Endodermal cell (in vitro differentiated cells): ENCODE measurements at regions not wholly inside any gene's neighbourhood (a gene's known extent, or its start where the extent isn't known, plus 50 kb on each side); places are given as distances from the start of the nearest gene placed in this dataset.
"Not testable (repeated sequence)": the region's sequence is repeated elsewhere in the genome, so short reads cannot be mapped to it uniquely, and the experiment has no call there.

Experiments used
- DNase-seq: peaks from one replicate; pipeline ENCODE4 v3.0.0-alpha.2; 2017
- H3K27ac ChIP-seq: 2 replicates; pipeline ENCODE4 v1.5.1; 2013; ENCODE audit warnings: mild to moderate bottlenecking, low read depth, low read length, moderate library complexity
- H3K27me3 ChIP-seq: 2 replicates; pipeline ENCODE4 v1.6.1; 2013; ENCODE audit warnings: mild to moderate bottlenecking, low read length, moderate library complexity; ENCODE audit not compliant: insufficient read depth, control insufficient read depth, poor library complexity, severe bottlenecking
- H3K36me3 ChIP-seq: 2 replicates; pipeline ENCODE4 v1.7.0; 2013; ENCODE audit warnings: mild to moderate bottlenecking, low read length, moderate library complexity; ENCODE audit not compliant: control insufficient read depth, insufficient read depth
- H3K4me1 ChIP-seq: one replicate; pipeline ENCODE4 v1.7.0; 2013; ENCODE audit warnings: low read length; ENCODE audit not compliant: control insufficient read depth, insufficient read depth
- H3K4me3 ChIP-seq: 2 replicates; pipeline ENCODE4 v1.5.1; 2013; ENCODE audit warnings: mild to moderate bottlenecking, low read length, moderate library complexity
- H3K9ac ChIP-seq: 2 replicates; pipeline ENCODE4 v1.6.1; 2013; ENCODE audit warnings: mild to moderate bottlenecking, low read length, moderate library complexity; ENCODE audit not compliant: poor library complexity, severe bottlenecking; ENCODE audit errors: extremely low read depth
- H3K9me3 ChIP-seq: 2 replicates; pipeline ENCODE4 v1.6.1; 2013; ENCODE audit warnings: mild to moderate bottlenecking, low read length, moderate library complexity; ENCODE audit not compliant: control insufficient read depth
- H3K27ac Mint-ChIP-seq: 2 replicates; pipeline ENCODE4 v1.8.0; 2020; ENCODE audit warnings: mixed read lengths
- H3K27me3 Mint-ChIP-seq: 2 replicates; pipeline ENCODE4 v1.8.0; 2021; ENCODE audit warnings: mild to moderate bottlenecking, mixed read lengths; ENCODE audit not compliant: insufficient read depth
- H3K36me3 Mint-ChIP-seq: 2 replicates; pipeline ENCODE4 v1.8.0; 2020; ENCODE audit warnings: low read depth, mixed read lengths
- H3K4me1 Mint-ChIP-seq: 2 replicates; pipeline ENCODE4 v1.8.0; 2020; ENCODE audit warnings: mixed read lengths
- H3K4me3 Mint-ChIP-seq: 2 replicates; pipeline ENCODE4 v1.8.0; 2020; ENCODE audit warnings: mild to moderate bottlenecking, moderate library complexity, mixed read lengths
- H3K9me3 Mint-ChIP-seq: 2 replicates; pipeline ENCODE4 v1.8.0; 2020; ENCODE audit warnings: mild to moderate bottlenecking, mixed read lengths
- CTCF ChIP-seq: fragments of 200-600 bp; sonication (generic); conservative IDR thresholded peaks from 2 replicates; pipeline ENCODE4 v1.5.0; 2021; ENCODE audit warnings: antibody characterized with exemption, mild to moderate bottlenecking
- WGBS, 2 experiments: methylation state at CpG; one replicate each; pipeline versions ENCODE4 v1.1.5 to v1.1.7; 2013; ENCODE audit warnings: missing lambda C conversion rate in 2 of 2, mixed read lengths in 1 of 2; ENCODE audit not compliant: insufficient coverage in 1 of 2, insufficient read length in 1 of 2; 5-methylcytosine and 5-hydroxymethylcytosine counted together

- H3K27me3 Mint-ChIP-seq, result no peaks in the 10 kb centered on the region
- peaks cover 4% of the 10 kb centered on the region for H3K9me3 Mint-ChIP-seq
- no peak for DNase-seq
- Histone ChIP-seq H3K9me3 (no peaks in the 10 kb centered on the region), H3K4me3 (no peak overlapping the region), H3K4me1 (no peaks in the 10 kb centered on the region), H3K9ac (no peak overlapping the region), H3K27ac (no peak overlapping the region), H3K36me3 (no peaks in the 10 kb centered on the region), H3K27me3 (no peaks in the 10 kb centered on the region)
- H3K27ac Mint-ChIP-seq, result no peak overlapping the region
- no peak for TF ChIP-seq CTCF
- 90 to 100% methylated on average over 1 of the region's 1 CpG for WGBS, 2 experiments
- H3K4me3 Mint-ChIP-seq, result no peak overlapping the region
- H3K36me3 Mint-ChIP-seq, result no peaks in the 10 kb centered on the region
- peaks cover 18% of the 10 kb centered on the region for H3K4me1 Mint-ChIP-seq
Observed at GRCh38 chr18:22827741-22828140, 105.4 kb upstream of the RBBP8 start.

- no peaks in the 10 kb centered on the region for H3K27me3 ChIP-seq
- Mint-ChIP-seq H3K27me3 (no peaks in the 10 kb centered on the region), H3K27ac (no peak overlapping the region), H3K4me1 (peaks cover 18% of the 10 kb centered on the region), H3K9me3 (peaks cover 4% of the 10 kb centered on the region), H3K4me3 (no peak overlapping the region), H3K36me3 (no peaks in the 10 kb centered on the region)
- no peak overlapping the region for H3K9ac ChIP-seq
- no peak overlapping the region for H3K4me3 ChIP-seq
- H3K27ac ChIP-seq, result no peak overlapping the region
- no peak for TF ChIP-seq CTCF
- WGBS, 2 experiments, result no CpG with 5 or more reads among the region's 1 CpG
- H3K9me3 ChIP-seq, result no peaks in the 10 kb centered on the region
- no peaks in the 10 kb centered on the region for H3K36me3 ChIP-seq
- H3K4me1 ChIP-seq, result no peaks in the 10 kb centered on the region
- no peak for DNase-seq
Observed at GRCh38 chr18:22828171-22828570, 105.0 kb upstream of the RBBP8 start.

- H3K9ac ChIP-seq, H3K4me1 ChIP-seq, H3K9me3 ChIP-seq, H3K27ac Mint-ChIP-seq, H3K4me3 ChIP-seq, H3K4me3 Mint-ChIP-seq, H3K27me3 ChIP-seq, H3K27ac ChIP-seq, H3K27me3 Mint-ChIP-seq, H3K36me3 ChIP-seq, DNase-seq, H3K36me3 Mint-ChIP-seq, H3K9me3 Mint-ChIP-seq: not testable (repeated sequence)
- peaks cover 18% of the 10 kb centered on the region for H3K4me1 Mint-ChIP-seq
- 96% methylated on average over 3 of the region's 6 CpGs; no CpG with 5 or more reads in 1 of the 2 experiments for WGBS, 2 experiments
Observed at GRCh38 chr18:22828583-22828982, 104.5 kb upstream of the RBBP8 start.

GRCh38 chr18:22829781-22830180 is 103.3 kb upstream of the RBBP8 start:
- no peaks in the 10 kb centered on the region for H3K36me3 Mint-ChIP-seq
- Histone ChIP-seq H3K4me3 (no peak overlapping the region), H3K9me3 (no peaks in the 10 kb centered on the region), H3K4me1 (no peaks in the 10 kb centered on the region), H3K36me3 (no peaks in the 10 kb centered on the region), H3K9ac (no peak overlapping the region), H3K27me3 (no peaks in the 10 kb centered on the region), H3K27ac (no peak overlapping the region)
- no peak overlapping the region for H3K4me3 Mint-ChIP-seq
- DNase-seq, result peak; percentile 55
- H3K27me3 Mint-ChIP-seq, result no peaks in the 10 kb centered on the region
- H3K9me3 Mint-ChIP-seq, result peaks cover 4% of the 10 kb centered on the region
- peaks cover 18% of the 10 kb centered on the region for H3K4me1 Mint-ChIP-seq
- 65 to 75% methylated on average over 1 to 2 of the region's 2 CpGs for WGBS, 2 experiments
- no peak overlapping the region for H3K27ac Mint-ChIP-seq
- TF ChIP-seq CTCF, result no peak
